NCI-H1694 (cell line): ENCODE measurements at regions not wholly inside any gene's neighbourhood (a gene's known extent, or its start where the extent isn't known, plus 50 kb on each side); places are given as distances from the start of the nearest gene placed in this dataset.

Source experiments
- DNase-seq: peaks from one replicate; lab custom pipeline; 2025; lab: John Stamatoyannopoulos, UW

- no peak for DNase-seq
Observed at GRCh38 chr14:89015016-89015415, 190.6 kb downstream of the TTC8 start.

GRCh38 chr14:89017417-89017816, 193.0 kb downstream of the TTC8 start:
- no peak for DNase-seq

- no peak for DNase-seq
Observed at GRCh38 chr14:89022274-89022673, 197.8 kb downstream of the TTC8 start.

- no peak for DNase-seq
Observed at GRCh38 chr14:89024691-89025090, 200.2 kb downstream of the TTC8 start.

- no peak for DNase-seq
Observed at GRCh38 chr14:89025561-89026236, 201.2 kb downstream of the TTC8 start.

GRCh38 chr14:89027097-89027740, 202.8 kb downstream of the TTC8 start:
- DNase-seq = no peak

- DNase-seq = no peak
Observed at GRCh38 chr14:89028462-89029134, 204.1 kb downstream of the TTC8 start.

- no peak for DNase-seq
Observed at GRCh38 chr14:89029961-89030694, 205.7 kb downstream of the TTC8 start.

- no peak for DNase-seq
Observed at GRCh38 chr14:89030921-89031320, 206.5 kb downstream of the TTC8 start.

GRCh38 chr14:89032086-89032649, 207.7 kb downstream of the TTC8 start:
- no peak for DNase-seq

GRCh38 chr14:89033756-89034155, 209.3 kb downstream of the TTC8 start:
- DNase-seq = no peak

- DNase-seq = no peak
Observed at GRCh38 chr14:89036371-89036770, 211.9 kb downstream of the TTC8 start.

GRCh38 chr14:89037065-89037464, 212.6 kb downstream of the TTC8 start:
- no peak for DNase-seq

- DNase-seq = no peak
Observed at GRCh38 chr14:89040080-89040459, 215.6 kb downstream of the TTC8 start.

- peak; percentile 91 for DNase-seq
Observed at GRCh38 chr14:89040460-89041256, 216.2 kb downstream of the TTC8 start.

GRCh38 chr14:89041257-89041582, 216.8 kb downstream of the TTC8 start:
- DNase-seq = no peak

GRCh38 chr14:89042021-89042420, 217.6 kb downstream of the TTC8 start:
- DNase-seq = no peak

- DNase-seq = no peak
Observed at GRCh38 chr14:89053303-89053702, 228.9 kb downstream of the TTC8 start.

- no peak for DNase-seq
Observed at GRCh38 chr14:89056394-89056793, 231.9 kb downstream of the TTC8 start.

GRCh38 chr14:89058697-89059096, 234.2 kb downstream of the TTC8 start:
- DNase-seq = no peak

GRCh38 chr14:89060191-89060590, 235.7 kb downstream of the TTC8 start:
- DNase-seq = no peak

GRCh38 chr14:89061696-89062095, 237.2 kb downstream of the TTC8 start:
- no peak for DNase-seq
